Caco-2 (cell line): ENCODE measurements at regions not wholly inside any gene's neighbourhood (a gene's known extent, or its start where the extent isn't known, plus 50 kb on each side); places are given as distances from the start of the nearest gene placed in this dataset.

Source experiments
- BruUV-seq: library from RNA; stranded (reverse); fragments of 400-500 nt; replicated peaks from 2 replicates; lab custom pipeline; 2021; lab: Mats Ljungman, UMichigan
- CTCF ChIA-PET: fragments of 300-600 bp; sonication (Branson Sonifier 250); formaldehyde crosslinking; loops from one replicate; lab custom pipeline; 2022; ENCODE audit warnings: antibody characterized with exemption; lab: Charles Lee
- POLR2A ChIA-PET: fragments of 300-600 bp; sonication (Branson Sonifier 250); formaldehyde crosslinking; loops from one replicate; lab custom pipeline; 2022; ENCODE audit warnings: antibody characterized with exemption; lab: Charles Lee
- DNase-seq, 2 experiments: peaks; one replicate each; pipeline versions ENCODE4 v3.0.0 to v3.0.0-alpha.2; 2020 to 2022
- H3K27me3 ChIP-seq: replicated peaks from 2 replicates; pipeline ENCODE4 v1.6.0; 2011; ENCODE audit warnings: low read length; ENCODE audit not compliant: control insufficient read depth, insufficient read depth
- H3K36me3 ChIP-seq: 2 replicates; pipeline ENCODE4 v1.5.1; 2011; ENCODE audit warnings: low read length; ENCODE audit not compliant: control insufficient read depth, insufficient read depth
- H3K4me1 ChIP-seq: fragments of 250-450 bp; sonication (Bioruptor Pico); 2 replicates; pipeline ENCODE4 v1.5.1; 2020; ENCODE audit warnings: mild to moderate bottlenecking
- H3K4me3 ChIP-seq: 2 replicates; pipeline ENCODE4 v1.5.1; 2011; ENCODE audit warnings: low read depth, mild to moderate bottlenecking, control low read depth, low read length
- H3K9me3 ChIP-seq: fragments of 250-450 bp; sonication (Bioruptor Pico); 2 replicates; pipeline ENCODE4 v1.5.1; 2020; ENCODE audit warnings: mild to moderate bottlenecking, moderate library complexity
- H3K27ac Mint-ChIP-seq: one replicate; pipeline ENCODE4 v1.8.0; 2022; ENCODE audit warnings: mixed read lengths; ENCODE audit not compliant: unreplicated experiment
- H3K27me3 Mint-ChIP-seq: one replicate; pipeline ENCODE4 v1.8.0; 2022; ENCODE audit warnings: mixed read lengths; ENCODE audit not compliant: insufficient read depth, unreplicated experiment
- H3K36me3 Mint-ChIP-seq: one replicate; pipeline ENCODE4 v1.8.0; 2022; ENCODE audit warnings: mild to moderate bottlenecking, mixed read lengths; ENCODE audit not compliant: insufficient read depth, unreplicated experiment
- H3K4me1 Mint-ChIP-seq: one replicate; pipeline ENCODE4 v1.8.0; 2022; ENCODE audit warnings: low read depth, mixed read lengths; ENCODE audit not compliant: unreplicated experiment
- H3K4me3 Mint-ChIP-seq: one replicate; pipeline ENCODE4 v1.8.0; 2022; ENCODE audit warnings: mild to moderate bottlenecking, moderate library complexity, mixed read lengths; ENCODE audit not compliant: unreplicated experiment
- H3K9me3 Mint-ChIP-seq: one replicate; pipeline ENCODE4 v1.8.0; 2022; ENCODE audit warnings: mixed read lengths; ENCODE audit not compliant: unreplicated experiment
- intact Hi-C: fragments of 100-400 bp; cut with micrococcal nuclease; formaldehyde crosslinking; loops from one replicate; pipeline ENCODE4 v1.10.0; 2022; ENCODE audit not compliant: unreplicated experiment
- TF ChIP-seq, protein P1 (sequence below), 2 experiments: fragments of 200-600 bp in 1 of 2; IDR thresholded peaks; 1 replicate in 1 of 2; 2 replicates in 1 of 2; pipeline versions ENCODE4 v1.5.1 to v1.8.0; 2011 to 2022; ENCODE audit warnings: antibody characterized with exemption in 1 of 2, control low read depth in 1 of 2, inconsistent platforms in 1 of 2, low read depth in 1 of 2, low read length in 1 of 2, mild to moderate bottlenecking in 1 of 2, moderate library complexity in 1 of 2; ENCODE audit not compliant: insufficient read depth in 1 of 2, severe bottlenecking in 1 of 2, unreplicated experiment in 1 of 2

GRCh38 chr6:9007027-9007426, 571.7 kb upstream of the SLC35B3 start:
- Histone ChIP-seq H3K36me3 (no peaks in the 10 kb centered on the region), H3K9me3 (peaks cover 7% of the 10 kb centered on the region; the same call in 1 of the 2 replicates), H3K4me3 (no peak overlapping the region), H3K4me1 (peaks cover 36% of the 10 kb centered on the region), H3K27me3 (no peaks in the 10 kb centered on the region)
- Mint-ChIP-seq H3K4me1 (peaks cover 23% of the 10 kb centered on the region), H3K27ac (peak overlapping the region; percentile 72), H3K4me3 (no peak overlapping the region), H3K36me3 (no peaks in the 10 kb centered on the region), H3K9me3 (no peaks in the 10 kb centered on the region), H3K27me3 (no peaks in the 10 kb centered on the region)
- CTCF ChIA-PET = no interaction called here
- intact Hi-C loops = no loop called here
- POLR2A ChIA-PET = no interaction called here
- no peak for DNase-seq
- TF ChIP-seq, protein P1, sequence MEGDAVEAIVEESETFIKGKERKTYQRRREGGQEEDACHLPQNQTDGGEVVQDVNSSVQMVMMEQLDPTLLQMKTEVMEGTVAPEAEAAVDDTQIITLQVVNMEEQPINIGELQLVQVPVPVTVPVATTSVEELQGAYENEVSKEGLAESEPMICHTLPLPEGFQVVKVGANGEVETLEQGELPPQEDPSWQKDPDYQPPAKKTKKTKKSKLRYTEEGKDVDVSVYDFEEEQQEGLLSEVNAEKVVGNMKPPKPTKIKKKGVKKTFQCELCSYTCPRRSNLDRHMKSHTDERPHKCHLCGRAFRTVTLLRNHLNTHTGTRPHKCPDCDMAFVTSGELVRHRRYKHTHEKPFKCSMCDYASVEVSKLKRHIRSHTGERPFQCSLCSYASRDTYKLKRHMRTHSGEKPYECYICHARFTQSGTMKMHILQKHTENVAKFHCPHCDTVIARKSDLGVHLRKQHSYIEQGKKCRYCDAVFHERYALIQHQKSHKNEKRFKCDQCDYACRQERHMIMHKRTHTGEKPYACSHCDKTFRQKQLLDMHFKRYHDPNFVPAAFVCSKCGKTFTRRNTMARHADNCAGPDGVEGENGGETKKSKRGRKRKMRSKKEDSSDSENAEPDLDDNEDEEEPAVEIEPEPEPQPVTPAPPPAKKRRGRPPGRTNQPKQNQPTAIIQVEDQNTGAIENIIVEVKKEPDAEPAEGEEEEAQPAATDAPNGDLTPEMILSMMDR (IDR thresholded peaks at IDR 0.05; ENCODE audit: insufficient read depth in 1 of 2, low read depth in 1 of 2, low read length in 1 of 2, severe bottlenecking in 1 of 2, unreplicated experiment in 1 of 2) = no peak
- BruUV-seq = no TSS peak

DNA sequence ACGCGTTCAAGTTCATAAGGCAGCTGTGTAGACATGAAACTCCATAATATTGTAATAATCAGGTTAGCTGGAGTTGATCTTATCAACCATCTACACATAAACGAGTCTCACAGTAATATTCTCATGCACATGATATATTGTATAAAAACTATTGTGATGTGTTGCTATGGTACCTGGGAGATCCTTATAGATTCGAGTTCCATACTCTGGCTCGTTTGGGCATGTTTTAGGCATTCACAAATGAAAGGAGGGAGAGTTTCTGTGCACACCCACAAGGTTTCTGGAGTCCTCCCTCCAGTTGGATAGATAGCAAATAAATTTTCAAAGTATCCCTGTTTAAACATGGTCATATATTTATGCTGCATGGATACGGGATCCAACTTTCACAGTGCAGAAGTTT, 567.5 kb upstream of the SLC35B3 start:
- TF ChIP-seq, protein P1 (IDR thresholded peaks at IDR 0.05; ENCODE audit: insufficient read depth in 1 of 2, low read depth in 1 of 2, low read length in 1 of 2, severe bottlenecking in 1 of 2, unreplicated experiment in 1 of 2) = no peak
- Histone ChIP-seq H3K27me3 (no peaks in the 10 kb centered on the region), H3K4me3 (no peak overlapping the region), H3K9me3 (peaks cover 11% of the 10 kb centered on the region; the same call in 1 of the 2 replicates), H3K4me1 (peaks cover 41% of the 10 kb centered on the region), H3K36me3 (no peaks in the 10 kb centered on the region)
- DNase-seq = no peak
- Mint-ChIP-seq H3K36me3 (no peaks in the 10 kb centered on the region), H3K4me3 (no peak overlapping the region), H3K27ac (peak overlapping the region; percentile 34), H3K9me3 (no peaks in the 10 kb centered on the region), H3K27me3 (no peaks in the 10 kb centered on the region), H3K4me1 (peaks cover 23% of the 10 kb centered on the region)
- ChIA-PET CTCF (no interaction called here), POLR2A (no interaction called here)
- intact Hi-C loops = no loop called here
- BruUV-seq = no TSS peak

DNA sequence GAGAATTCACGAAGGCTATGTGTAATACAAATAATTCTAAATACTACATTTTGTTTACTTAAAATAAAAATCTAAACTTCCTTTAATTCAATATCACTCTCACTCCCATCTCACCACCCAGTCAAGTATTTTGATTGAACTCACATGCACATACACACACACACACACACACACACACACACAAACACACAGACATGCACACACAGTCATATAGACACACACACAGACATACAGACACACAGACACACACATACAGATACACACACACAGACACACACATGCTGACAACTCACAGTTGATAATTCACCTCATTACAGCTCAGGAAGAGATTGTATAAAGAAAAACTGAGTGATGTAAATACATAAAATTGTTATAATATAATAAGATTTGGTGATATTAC, 559.8 kb upstream of the SLC35B3 start:
- no peak overlapping the region for H3K4me3 ChIP-seq
- H3K9me3 ChIP-seq = no peaks in the 10 kb centered on the region
- intact Hi-C loops = no loop called here
- no peaks in the 10 kb centered on the region for H3K27me3 Mint-ChIP-seq
- no peaks in the 10 kb centered on the region for H3K36me3 ChIP-seq
- peaks cover 6% of the 10 kb centered on the region for H3K4me1 Mint-ChIP-seq
- TF ChIP-seq, protein P1 (IDR thresholded peaks at IDR 0.05; ENCODE audit: insufficient read depth in 1 of 2, low read depth in 1 of 2, low read length in 1 of 2, severe bottlenecking in 1 of 2, unreplicated experiment in 1 of 2) = no peak
- no peaks in the 10 kb centered on the region for H3K9me3 Mint-ChIP-seq
- H3K36me3 Mint-ChIP-seq = no peaks in the 10 kb centered on the region
- no peak for DNase-seq
- no peaks in the 10 kb centered on the region for H3K27me3 ChIP-seq
- no peak overlapping the region for H3K4me3 Mint-ChIP-seq
- no TSS peak for BruUV-seq
- H3K4me1 ChIP-seq = peaks cover 18% of the 10 kb centered on the region
- H3K27ac Mint-ChIP-seq = no peak overlapping the region
- ChIA-PET CTCF (no interaction called here), POLR2A (no interaction called here)
